NCI-H510A (cell line): ENCODE measurements at regions not wholly inside any gene's neighbourhood (a gene's known extent, or its start where the extent isn't known, plus 50 kb on each side); places are given as distances from the start of the nearest gene placed in this dataset.

ENCODE experiments used
- DNase-seq: peaks from one replicate; lab custom pipeline; 2025; lab: John Stamatoyannopoulos, UW

DNA sequence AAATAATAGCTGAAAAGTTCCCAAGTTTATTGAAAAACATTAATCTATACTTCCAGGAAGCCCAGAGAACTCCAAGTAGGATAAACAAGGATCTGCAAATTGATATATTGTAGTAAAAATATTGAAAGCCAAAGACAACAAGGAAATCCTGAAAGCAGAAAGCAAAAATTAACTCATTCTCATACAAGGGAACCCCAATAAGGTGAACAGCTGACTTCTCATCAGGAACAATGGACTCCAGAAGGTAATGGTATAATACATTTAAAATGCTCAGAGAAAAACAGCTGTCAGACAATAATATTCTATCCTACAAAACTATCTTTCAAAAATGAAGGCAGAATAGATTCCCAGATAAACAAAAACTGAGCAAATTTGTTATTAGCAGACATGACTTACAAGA is 138.1 kb upstream of the BMP4 start:
- DNase-seq = no peak

DNA sequence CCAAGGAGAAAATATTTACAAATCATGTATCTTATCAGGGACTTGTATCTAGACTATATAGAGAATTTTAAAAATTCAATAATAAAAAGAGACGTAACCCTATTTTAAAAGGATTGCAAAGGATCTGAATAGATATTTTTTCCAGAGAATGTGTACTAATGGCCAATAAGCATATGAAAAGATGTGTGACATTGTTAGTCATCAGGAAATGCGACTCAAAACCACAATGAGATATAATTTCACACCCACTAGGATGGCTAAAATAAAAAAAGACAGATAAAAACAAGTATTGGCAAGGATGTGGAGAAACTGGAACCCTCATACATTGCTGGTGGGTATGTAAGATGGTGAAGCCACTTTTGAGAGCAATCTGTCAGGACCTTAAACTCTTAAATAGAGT is 141.9 kb upstream of the BMP4 start:
- DNase-seq = no peak

DNA sequence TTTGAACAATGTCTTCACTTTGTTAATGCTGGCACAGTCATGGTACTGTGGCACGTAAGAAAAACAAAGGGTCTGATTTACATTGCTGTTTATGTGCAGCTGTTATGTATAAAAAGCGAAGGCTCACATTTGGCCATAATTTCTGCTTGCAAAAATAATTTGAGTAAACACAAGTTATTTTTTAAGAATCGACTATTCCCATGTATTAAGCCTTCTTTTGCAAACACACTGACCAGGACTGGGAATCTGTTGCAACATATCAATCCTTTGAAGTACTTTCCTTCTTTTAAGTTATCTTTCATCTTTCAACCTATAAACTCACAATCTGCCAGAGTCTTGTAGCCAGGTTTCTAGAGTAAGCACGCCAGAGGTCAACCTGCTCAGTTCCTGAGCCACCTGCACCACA is 145.4 kb upstream of the BMP4 start:
- DNase-seq = no peak

- no peak for DNase-seq
Observed at GRCh38 chr14:54102530-54102929, 145.9 kb upstream of the BMP4 start.

GRCh38 chr14:54104601-54105145 is 148.0 kb upstream of the BMP4 start:
- DNase-seq = no peak

GRCh38 chr14:54105406-54105805 is 148.8 kb upstream of the BMP4 start:
- no peak for DNase-seq

- DNase-seq = no peak
Observed at GRCh38 chr14:54105898-54106297, 149.3 kb upstream of the BMP4 start.

DNA sequence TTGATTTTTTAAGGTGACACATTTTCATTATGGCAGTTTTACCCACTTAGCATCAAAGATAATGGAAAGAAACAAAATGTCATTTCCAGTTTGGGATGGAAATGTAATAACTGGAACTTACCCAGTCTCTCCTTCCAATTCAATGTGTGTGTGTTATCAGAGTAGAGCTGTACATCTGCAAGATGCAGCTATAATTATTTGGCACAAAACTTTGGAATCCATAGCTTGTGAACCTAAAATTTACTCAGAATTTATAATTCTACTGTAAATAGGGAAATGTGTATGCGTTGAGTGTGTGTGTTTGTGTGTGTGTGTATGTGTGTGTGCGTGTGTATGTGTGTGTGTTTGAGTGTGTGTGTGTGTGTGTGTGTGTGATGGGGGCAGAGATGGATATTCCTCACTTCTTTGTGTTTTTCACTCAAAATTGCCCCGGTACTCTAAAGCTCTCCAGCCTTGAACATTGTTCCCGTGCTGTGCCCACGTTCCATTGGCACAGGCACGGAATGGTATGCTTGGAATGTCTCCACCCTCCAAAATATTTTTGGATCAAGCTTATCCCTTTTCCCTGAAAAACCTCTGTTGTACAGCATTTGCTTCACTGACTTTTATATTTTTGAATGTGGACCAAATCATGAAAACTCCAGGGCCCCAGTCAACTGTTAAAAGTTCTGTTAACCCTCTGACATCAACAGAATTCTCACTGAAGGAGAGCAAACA is 150.2 kb upstream of the BMP4 start:
- DNase-seq = no peak

DNA sequence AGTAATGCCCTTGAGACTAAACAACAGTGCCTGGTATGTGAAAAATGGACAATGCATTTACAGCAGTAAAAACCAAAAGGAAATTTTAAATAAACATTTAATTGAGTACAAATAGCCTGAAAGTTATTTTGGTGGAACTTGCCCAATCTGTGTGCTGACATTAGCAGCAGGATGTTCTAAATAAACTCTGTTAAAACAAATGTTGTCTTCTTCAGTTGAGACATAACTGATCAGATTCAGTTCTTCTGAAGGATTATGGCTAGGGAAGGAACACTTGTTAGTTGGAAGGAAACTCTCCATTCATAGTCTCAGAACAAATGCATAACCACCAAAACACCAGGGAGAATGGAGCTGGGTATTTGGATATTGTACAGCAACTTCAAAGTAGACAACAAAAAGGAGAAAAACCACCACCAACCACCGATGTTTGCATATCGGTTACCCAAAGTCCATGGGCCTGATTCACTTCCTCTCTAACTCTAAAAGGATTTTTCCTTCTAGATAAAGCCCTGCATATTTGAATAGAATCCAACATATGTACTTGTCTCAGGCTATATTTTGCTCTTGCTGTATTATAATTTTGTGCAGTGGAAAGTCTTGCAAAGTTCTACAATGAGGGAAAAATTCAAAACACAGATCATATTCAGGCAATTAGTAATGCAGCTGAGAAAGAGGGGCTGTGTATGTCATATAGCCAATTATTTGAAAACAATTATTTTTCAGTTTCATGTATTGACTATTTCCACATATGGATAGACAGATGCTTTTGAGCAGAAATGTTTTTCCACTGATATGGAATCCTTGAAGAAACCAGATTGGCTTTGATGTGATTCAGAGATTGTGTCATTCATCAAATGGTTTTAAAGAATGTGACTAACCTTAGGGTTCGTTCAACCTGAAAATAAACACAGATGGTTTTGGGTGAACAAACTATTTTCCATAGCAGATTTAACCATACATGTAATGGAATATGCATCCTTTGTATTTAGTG is 152.2 kb upstream of the BMP4 start:
- no peak for DNase-seq

DNA sequence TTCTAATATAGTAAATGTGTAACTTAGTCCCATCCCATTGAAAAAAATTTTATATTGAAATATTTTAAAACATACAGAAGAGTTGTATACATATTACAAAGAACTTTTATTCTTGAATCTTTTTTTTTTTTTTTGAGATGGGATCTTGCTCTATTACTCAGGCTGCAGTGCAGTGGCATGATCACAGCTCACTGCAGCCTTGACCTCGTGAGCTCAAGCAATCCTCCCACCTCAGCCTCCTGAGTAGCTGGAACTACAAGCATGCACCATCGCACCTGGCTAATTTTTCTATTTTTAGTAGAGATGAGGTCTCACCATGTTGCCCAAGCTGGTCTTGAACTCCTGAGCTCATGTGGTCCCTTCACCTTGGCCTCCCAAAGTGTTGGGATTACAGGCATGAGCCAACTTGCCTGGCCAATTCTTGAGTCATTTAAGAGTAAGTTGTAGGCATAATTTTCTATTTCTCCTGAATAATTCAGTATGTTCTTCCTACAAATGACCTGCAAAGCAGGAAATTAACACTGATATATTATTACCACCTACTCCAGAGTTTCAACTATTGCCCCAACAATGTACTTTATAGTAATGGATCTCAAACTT is 153.0 kb upstream of the BMP4 start:
- no peak for DNase-seq

GRCh38 chr14:54114941-54115340 is 158.3 kb upstream of the BMP4 start:
- DNase-seq = no peak

- no peak for DNase-seq
Observed at GRCh38 chr14:54116198-54116885, 159.7 kb upstream of the BMP4 start.

GRCh38 chr14:54116972-54117371 is 160.3 kb upstream of the BMP4 start:
- DNase-seq = no peak

GRCh38 chr14:54117396-54117795 is 160.8 kb upstream of the BMP4 start:
- no peak for DNase-seq

GRCh38 chr14:54117924-54118323 is 161.3 kb upstream of the BMP4 start:
- no peak for DNase-seq

GRCh38 chr14:54120260-54120659 is 163.6 kb upstream of the BMP4 start:
- DNase-seq = no peak

GRCh38 chr14:54121466-54122027 is 164.9 kb upstream of the BMP4 start:
- no peak for DNase-seq

GRCh38 chr14:54123841-54124240 is 167.2 kb upstream of the BMP4 start:
- DNase-seq = no peak

- DNase-seq = no peak
Observed at GRCh38 chr14:54125109-54125508, 168.5 kb upstream of the BMP4 start.

- no peak for DNase-seq
Observed at GRCh38 chr14:54126947-54127346, 170.3 kb upstream of the BMP4 start.

- no peak for DNase-seq
Observed at GRCh38 chr14:54127526-54127925, 170.9 kb upstream of the BMP4 start.
